HCT116 (cell line): ENCODE measurements at regions not wholly inside any gene's neighbourhood (a gene's known extent, or its start where the extent isn't known, plus 50 kb on each side); places are given as distances from the start of the nearest gene placed in this dataset.

Source experiments
- ATAC-seq: fragments of 200-7000 bp; cut with Tn5 transposase; 2 replicates; pipeline ENCODE4 v1.9.1; 2020; ENCODE audit warnings: mild to moderate bottlenecking, moderate library complexity
- BruUV-seq: library from RNA; stranded (reverse); fragments of 400-500 nt; replicated peaks from 2 replicates; lab custom pipeline; 2021; lab: Mats Ljungman, UMichigan
- CTCF ChIA-PET: fragments of 300-600 bp; sonication (Branson Sonifier 250); formaldehyde crosslinking; loops from one replicate; lab custom pipeline; 2021; ENCODE audit warnings: antibody characterized with exemption; lab: Charles Lee
- POLR2A ChIA-PET: fragments of 300-600, 350-600 bp; sonication (Branson Sonifier 250); formaldehyde crosslinking; loops from one replicate; lab custom pipeline; 2021; ENCODE audit warnings: antibody characterized with exemption; lab: Charles Lee
- RAD21 ChIA-PET, 2 experiments: fragments of 300-600 bp; sonication (Branson Sonifier 250); formaldehyde crosslinking; loops; one replicate each; lab custom pipeline; 2023; ENCODE audit warnings: low total read pairs in 2 of 2; ENCODE audit not compliant: uncharacterized antibody in 2 of 2, unreplicated experiment in 2 of 2, low non-redundant PET in 1 of 2; lab: Charles Lee
- DNase-seq: peaks from one replicate; pipeline ENCODE4 v3.0.0-alpha.2; 2010; ENCODE audit warnings: low read depth, low spot score
- H2AFZ ChIP-seq: fragments of 200-600 bp; shearing (Covaris generic), sonication (generic); 2 replicates; pipeline ENCODE4 v1.6.1; 2017; ENCODE audit warnings: low read depth, mixed run types, mixed read lengths, antibody characterized with exemption, low read length; ENCODE audit not compliant: poor library complexity, severe bottlenecking
- H3K27ac ChIP-seq: 2 replicates; pipeline ENCODE4 v1.5.1; 2012; ENCODE audit warnings: low read depth, low read length
- H3K27me3 ChIP-seq: fragments of 200-600 bp; sonication (generic); 2 replicates; pipeline ENCODE4 v1.6.1; 2016; ENCODE audit warnings: mixed run types, low read length, mixed read lengths; ENCODE audit not compliant: insufficient read depth
- H3K36me3 ChIP-seq, 2 experiments: fragments of 200-500 bp in 1 of 2; fragments of 200-600 bp in 1 of 2; sonication (Bioruptor generic) in 1 of 2; sonication (generic) in 1 of 2; 2 replicates each; pipeline versions ENCODE4 v1.5.1 to v1.6.1; 2014 to 2016; ENCODE audit warnings: low read length in 2 of 2, inconsistent platforms in 1 of 2, mixed read lengths in 1 of 2, mixed run types in 1 of 2; ENCODE audit not compliant: insufficient read depth in 2 of 2, control insufficient read depth in 1 of 2
- H3K4me1 ChIP-seq, 2 experiments: fragments of 200-600 bp in 1 of 2; sonication (generic) in 1 of 2; 2 replicates each; pipeline versions ENCODE4 v1.5.1 to v1.6.1; 2012 to 2017; ENCODE audit warnings: low read length in 2 of 2, inconsistent platforms in 1 of 2, mild to moderate bottlenecking in 1 of 2, mixed read lengths in 1 of 2, mixed run types in 1 of 2, moderate library complexity in 1 of 2; ENCODE audit not compliant: insufficient read depth in 2 of 2, control insufficient read depth in 1 of 2
- H3K4me2 ChIP-seq: fragments of 200-600 bp; sonication (generic); 2 replicates; pipeline ENCODE4 v1.6.1; 2017; ENCODE audit warnings: mixed run types, low read length, mixed read lengths
- H3K4me3 ChIP-seq, 2 experiments: fragments of 200-600 bp in 1 of 2; sonication (generic) in 1 of 2; replicated peaks in 1 of 2; 2 replicates each; pipeline ENCODE4 v1.5.1; 2011 to 2016; ENCODE audit warnings: low read length in 2 of 2, control low read depth in 1 of 2, low read depth in 1 of 2, mild to moderate bottlenecking in 1 of 2, mixed read lengths in 1 of 2, mixed run types in 1 of 2
- H3K79me2 ChIP-seq: fragments of 200-600 bp; sonication (generic); 2 replicates; pipeline ENCODE4 v1.6.1; 2017; ENCODE audit warnings: mild to moderate bottlenecking, mixed run types, low read length, moderate library complexity, mixed read lengths; ENCODE audit not compliant: insufficient read depth
- H3K9ac ChIP-seq: fragments of 200-600 bp; sonication (generic); 2 replicates; pipeline ENCODE4 v1.6.1; 2016; ENCODE audit warnings: low read length, mixed read lengths
- H3K9me2 ChIP-seq: fragments of 200-600 bp; sonication (generic), shearing (Covaris generic); 2 replicates; pipeline ENCODE4 v1.6.1; 2017; ENCODE audit warnings: mixed run types, mild to moderate bottlenecking, moderate library complexity; ENCODE audit not compliant: insufficient read depth
- H3K9me3 ChIP-seq, 2 experiments: fragments of 200-500 bp in 1 of 2; fragments of 200-600 bp in 1 of 2; sonication (Bioruptor generic) in 1 of 2; sonication (generic) in 1 of 2; 2 replicates each; pipeline ENCODE4 v1.6.1; 2014 to 2017; ENCODE audit warnings: low read length in 2 of 2, mixed read lengths in 2 of 2, inconsistent platforms in 1 of 2, low read depth in 1 of 2, mild to moderate bottlenecking in 1 of 2, mixed run types in 1 of 2, moderate library complexity in 1 of 2; ENCODE audit not compliant: control insufficient read depth in 1 of 2, insufficient read depth in 1 of 2
- H4K20me1 ChIP-seq: fragments of 200-600 bp; sonication (generic), shearing (Covaris generic); 2 replicates; pipeline ENCODE4 v1.6.1; 2017; ENCODE audit warnings: mixed run types, mild to moderate bottlenecking, moderate library complexity; ENCODE audit not compliant: insufficient read depth
- ELF1 ChIP-seq: IDR thresholded peaks from 2 replicates; pipeline ENCODE4 v1.6.1; 2012; ENCODE audit warnings: low read depth, borderline replicate concordance
- EZH2phosphoT487 ChIP-seq: fragments of 200-600 bp; IDR thresholded peaks from 2 replicates; pipeline ENCODE4 v1.6.1; 2018; ENCODE audit warnings: antibody characterized with exemption, borderline replicate concordance
- FOSL1 ChIP-seq: IDR thresholded peaks from 2 replicates; pipeline ENCODE4 v1.6.1; 2012; ENCODE audit warnings: low read depth
- POLR2A ChIP-seq: IDR thresholded peaks from 2 replicates; pipeline ENCODE4 v1.7.0; 2011; ENCODE audit warnings: borderline replicate concordance; ENCODE audit not compliant: insufficient read depth, insufficient read length; ENCODE audit errors: extremely low read depth
- SIN3A ChIP-seq: IDR thresholded peaks from 2 replicates; pipeline ENCODE4 v1.6.1; 2012; ENCODE audit warnings: low read depth
- SRF ChIP-seq: IDR thresholded peaks from 2 replicates; pipeline ENCODE4 v1.6.1; 2012; ENCODE audit warnings: low read depth
- TCF7L2 ChIP-seq: IDR thresholded peaks from 2 replicates; pipeline ENCODE4 v1.7.0; 2011; ENCODE audit warnings: borderline replicate concordance, inconsistent platforms; ENCODE audit not compliant: insufficient read depth, insufficient read length; ENCODE audit errors: extremely low read depth
- intact Hi-C: fragments of 100-400 bp; cut with micrococcal nuclease; formaldehyde crosslinking; loops from 2 replicates; pipeline ENCODE4 v1.10.0; 2022
- TF ChIP-seq, protein P1 (sequence below): IDR thresholded peaks from 2 replicates; pipeline ENCODE4 v1.6.1; 2012; ENCODE audit warnings: low read depth
- TF ChIP-seq, protein P2 (sequence below): IDR thresholded peaks from 2 replicates; pipeline ENCODE4 v1.6.1; 2011; ENCODE audit warnings: mild to moderate bottlenecking, low read length, moderate library complexity; ENCODE audit not compliant: insufficient replicate concordance; ENCODE audit errors: extremely low read depth

GRCh38 chr2:220302756-220303155, 675.3 kb downstream of the SLC4A3 start:
- H4K20me1 ChIP-seq, result no peaks in the 10 kb centered on the region
- H3K9me3 ChIP-seq, result no peaks in the 10 kb centered on the region
- RAD21 ChIA-PET, result no interaction called here
- H3K36me3 ChIP-seq, result no peaks in the 10 kb centered on the region
- H3K9ac ChIP-seq, result no peak overlapping the region
- POLR2A ChIA-PET, result no interaction called here
- no peak overlapping the region for H3K4me3 ChIP-seq
- no peak for DNase-seq
- TF ChIP-seq TCF7L2 (no peak), POLR2A (no peak)
- TF ChIP-seq, all 23 proteins: peak for 0
- H3K9me2 ChIP-seq, result no peaks in the 10 kb centered on the region
- H3K4me1 ChIP-seq, result peaks cover 0 to 7% of the 10 kb centered on the region in 2 experiments; a peak in 1 of 4 replicates
- H3K27me3 ChIP-seq, result no peaks in the 10 kb centered on the region
- no peak overlapping the region for H2AFZ ChIP-seq
- intact Hi-C loops, result no loop called here
- H3K4me2 ChIP-seq, result no peak overlapping the region
- no TSS peak for BruUV-seq
- no peaks in the 10 kb centered on the region for H3K79me2 ChIP-seq
- CTCF ChIA-PET, result no interaction called here
- H3K27ac ChIP-seq, result no peak overlapping the region
- ATAC-seq, result no peak

DNA sequence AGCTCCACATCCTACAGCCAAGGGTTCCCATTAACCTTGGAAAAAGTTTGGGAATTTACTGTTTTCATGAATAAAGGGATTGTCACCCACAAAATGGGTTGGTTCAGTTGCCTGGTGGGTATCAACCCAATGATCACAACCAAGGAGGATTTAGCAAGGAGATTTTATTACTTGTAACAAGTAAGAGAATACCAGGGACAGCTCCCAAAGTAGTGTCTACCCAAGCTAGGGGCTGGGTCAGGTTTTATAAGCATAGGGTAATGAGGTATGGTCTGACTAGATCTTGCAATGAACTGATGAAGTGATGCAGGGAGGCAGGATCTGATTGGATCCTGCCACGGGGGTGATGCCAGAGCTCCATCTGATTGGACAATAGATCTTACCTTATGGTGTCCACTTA, 681.8 kb downstream of the SLC4A3 start:
- H3K79me2 ChIP-seq, result no peaks in the 10 kb centered on the region
- no peak overlapping the region for H2AFZ ChIP-seq
- no peak overlapping the region for H3K4me2 ChIP-seq
- H3K9me3 ChIP-seq, result no peaks in the 10 kb centered on the region
- no peak for ATAC-seq
- no peaks in the 10 kb centered on the region for H3K36me3 ChIP-seq
- H3K4me1 ChIP-seq, result no peaks in the 10 kb centered on the region
- ChIA-PET POLR2A (no interaction called here), CTCF (no interaction called here), RAD21 (no interaction called here)
- TF ChIP-seq, protein P1, sequence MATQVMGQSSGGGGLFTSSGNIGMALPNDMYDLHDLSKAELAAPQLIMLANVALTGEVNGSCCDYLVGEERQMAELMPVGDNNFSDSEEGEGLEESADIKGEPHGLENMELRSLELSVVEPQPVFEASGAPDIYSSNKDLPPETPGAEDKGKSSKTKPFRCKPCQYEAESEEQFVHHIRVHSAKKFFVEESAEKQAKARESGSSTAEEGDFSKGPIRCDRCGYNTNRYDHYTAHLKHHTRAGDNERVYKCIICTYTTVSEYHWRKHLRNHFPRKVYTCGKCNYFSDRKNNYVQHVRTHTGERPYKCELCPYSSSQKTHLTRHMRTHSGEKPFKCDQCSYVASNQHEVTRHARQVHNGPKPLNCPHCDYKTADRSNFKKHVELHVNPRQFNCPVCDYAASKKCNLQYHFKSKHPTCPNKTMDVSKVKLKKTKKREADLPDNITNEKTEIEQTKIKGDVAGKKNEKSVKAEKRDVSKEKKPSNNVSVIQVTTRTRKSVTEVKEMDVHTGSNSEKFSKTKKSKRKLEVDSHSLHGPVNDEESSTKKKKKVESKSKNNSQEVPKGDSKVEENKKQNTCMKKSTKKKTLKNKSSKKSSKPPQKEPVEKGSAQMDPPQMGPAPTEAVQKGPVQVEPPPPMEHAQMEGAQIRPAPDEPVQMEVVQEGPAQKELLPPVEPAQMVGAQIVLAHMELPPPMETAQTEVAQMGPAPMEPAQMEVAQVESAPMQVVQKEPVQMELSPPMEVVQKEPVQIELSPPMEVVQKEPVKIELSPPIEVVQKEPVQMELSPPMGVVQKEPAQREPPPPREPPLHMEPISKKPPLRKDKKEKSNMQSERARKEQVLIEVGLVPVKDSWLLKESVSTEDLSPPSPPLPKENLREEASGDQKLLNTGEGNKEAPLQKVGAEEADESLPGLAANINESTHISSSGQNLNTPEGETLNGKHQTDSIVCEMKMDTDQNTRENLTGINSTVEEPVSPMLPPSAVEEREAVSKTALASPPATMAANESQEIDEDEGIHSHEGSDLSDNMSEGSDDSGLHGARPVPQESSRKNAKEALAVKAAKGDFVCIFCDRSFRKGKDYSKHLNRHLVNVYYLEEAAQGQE, result 0 out of 2 replicates have a peak, but pooled peaks have one; percentile 8
- TF ChIP-seq ELF1 (no peak), FOSL1 (no peak), SRF (no peak), SIN3A (no peak), EZH2phosphoT487 (no peak)
- TF ChIP-seq, protein P2, sequence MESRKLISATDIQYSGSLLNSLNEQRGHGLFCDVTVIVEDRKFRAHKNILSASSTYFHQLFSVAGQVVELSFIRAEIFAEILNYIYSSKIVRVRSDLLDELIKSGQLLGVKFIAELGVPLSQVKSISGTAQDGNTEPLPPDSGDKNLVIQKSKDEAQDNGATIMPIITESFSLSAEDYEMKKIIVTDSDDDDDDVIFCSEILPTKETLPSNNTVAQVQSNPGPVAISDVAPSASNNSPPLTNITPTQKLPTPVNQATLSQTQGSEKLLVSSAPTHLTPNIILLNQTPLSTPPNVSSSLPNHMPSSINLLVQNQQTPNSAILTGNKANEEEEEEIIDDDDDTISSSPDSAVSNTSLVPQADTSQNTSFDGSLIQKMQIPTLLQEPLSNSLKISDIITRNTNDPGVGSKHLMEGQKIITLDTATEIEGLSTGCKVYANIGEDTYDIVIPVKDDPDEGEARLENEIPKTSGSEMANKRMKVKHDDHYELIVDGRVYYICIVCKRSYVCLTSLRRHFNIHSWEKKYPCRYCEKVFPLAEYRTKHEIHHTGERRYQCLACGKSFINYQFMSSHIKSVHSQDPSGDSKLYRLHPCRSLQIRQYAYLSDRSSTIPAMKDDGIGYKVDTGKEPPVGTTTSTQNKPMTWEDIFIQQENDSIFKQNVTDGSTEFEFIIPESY, result no peak
- no peaks in the 10 kb centered on the region for H4K20me1 ChIP-seq
- intact Hi-C loops, result no loop called here
- no TSS peak for BruUV-seq
- H3K27ac ChIP-seq, result no peak overlapping the region
- H3K9ac ChIP-seq, result no peak overlapping the region
- H3K4me3 ChIP-seq, result no peak overlapping the region
- no peaks in the 10 kb centered on the region for H3K9me2 ChIP-seq
- no peak for DNase-seq
- H3K27me3 ChIP-seq, result no peaks in the 10 kb centered on the region
